ENCODE measurements at regions not wholly inside any gene's neighbourhood (a gene's known extent, or its start where the extent isn't known, plus 50 kb on each side); places are given as distances from the start of the nearest gene placed in this dataset.

DNA sequence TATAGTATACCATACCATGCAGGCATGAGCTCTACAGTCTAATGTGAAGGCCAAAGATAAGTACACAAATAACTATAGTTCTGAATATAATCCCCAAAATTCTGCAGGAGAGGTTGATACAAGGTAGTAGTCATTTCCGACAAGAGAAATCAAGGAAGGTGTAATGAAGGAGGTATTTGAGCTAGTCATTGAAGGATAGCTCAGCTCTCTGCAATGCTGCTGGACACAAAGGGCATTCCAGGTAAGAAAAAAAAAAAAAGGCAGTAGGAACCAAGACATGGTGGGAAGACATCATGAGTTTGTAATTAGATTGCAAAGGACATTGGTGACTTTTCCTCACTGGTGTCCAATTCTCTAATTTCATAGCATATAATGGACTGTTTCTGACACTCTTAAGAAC lies 285.3 kb downstream of the AHR start:
- no peak for TF ChIP-seq POLR2A (IDR thresholded peaks at IDR 0.05)
- TF ChIP-seq, protein P1, sequence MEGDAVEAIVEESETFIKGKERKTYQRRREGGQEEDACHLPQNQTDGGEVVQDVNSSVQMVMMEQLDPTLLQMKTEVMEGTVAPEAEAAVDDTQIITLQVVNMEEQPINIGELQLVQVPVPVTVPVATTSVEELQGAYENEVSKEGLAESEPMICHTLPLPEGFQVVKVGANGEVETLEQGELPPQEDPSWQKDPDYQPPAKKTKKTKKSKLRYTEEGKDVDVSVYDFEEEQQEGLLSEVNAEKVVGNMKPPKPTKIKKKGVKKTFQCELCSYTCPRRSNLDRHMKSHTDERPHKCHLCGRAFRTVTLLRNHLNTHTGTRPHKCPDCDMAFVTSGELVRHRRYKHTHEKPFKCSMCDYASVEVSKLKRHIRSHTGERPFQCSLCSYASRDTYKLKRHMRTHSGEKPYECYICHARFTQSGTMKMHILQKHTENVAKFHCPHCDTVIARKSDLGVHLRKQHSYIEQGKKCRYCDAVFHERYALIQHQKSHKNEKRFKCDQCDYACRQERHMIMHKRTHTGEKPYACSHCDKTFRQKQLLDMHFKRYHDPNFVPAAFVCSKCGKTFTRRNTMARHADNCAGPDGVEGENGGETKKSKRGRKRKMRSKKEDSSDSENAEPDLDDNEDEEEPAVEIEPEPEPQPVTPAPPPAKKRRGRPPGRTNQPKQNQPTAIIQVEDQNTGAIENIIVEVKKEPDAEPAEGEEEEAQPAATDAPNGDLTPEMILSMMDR (IDR thresholded peaks at IDR 0.05) = no peak
- 97 to 100% methylated on average over 1 of the region's 1 CpG for WGBS, 2 donors
- intact Hi-C loops (cut with DNase I; ENCODE audit: low total_unique reads) = no loop called here
- no peak for DNase-seq (ENCODE audit: low spot score in 2 of 2)
- H3K4me3 ChIP-seq (ENCODE audit: low read depth, poor library complexity, severe bottlenecking) = no peak overlapping the region

DNA sequence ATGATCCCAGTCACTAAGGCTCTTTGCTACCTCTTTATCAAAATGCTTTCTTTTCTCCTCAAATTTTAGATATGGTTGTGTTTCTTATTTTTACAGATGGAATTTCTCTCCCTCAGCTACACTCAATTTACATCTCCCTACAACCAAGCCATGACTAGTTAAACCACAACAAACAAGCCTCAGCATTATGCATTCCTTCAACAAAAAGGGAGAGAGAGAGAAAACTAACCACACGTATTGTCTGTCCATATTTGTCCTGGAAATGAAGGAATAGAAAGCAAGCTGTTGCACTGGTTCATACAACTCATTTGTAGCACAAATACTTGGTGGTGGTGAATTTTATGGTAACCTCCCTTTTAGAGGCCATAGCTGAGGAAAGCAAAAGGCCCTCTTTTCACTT lies 286.4 kb downstream of the AHR start:
- DNase-seq (ENCODE audit: low spot score in 2 of 2) = no peak
- TF ChIP-seq POLR2A (IDR thresholded peaks at IDR 0.05) = no peak
- TF ChIP-seq, protein P1 (IDR thresholded peaks at IDR 0.05) = no peak
- no peak overlapping the region for H3K4me3 ChIP-seq (ENCODE audit: low read depth, poor library complexity, severe bottlenecking)
- WGBS, 2 donors = 32 to 50% methylated on average over 1 of the region's 1 CpG
- intact Hi-C loops (cut with DNase I; ENCODE audit: low total_unique reads) = no loop called here

DNA sequence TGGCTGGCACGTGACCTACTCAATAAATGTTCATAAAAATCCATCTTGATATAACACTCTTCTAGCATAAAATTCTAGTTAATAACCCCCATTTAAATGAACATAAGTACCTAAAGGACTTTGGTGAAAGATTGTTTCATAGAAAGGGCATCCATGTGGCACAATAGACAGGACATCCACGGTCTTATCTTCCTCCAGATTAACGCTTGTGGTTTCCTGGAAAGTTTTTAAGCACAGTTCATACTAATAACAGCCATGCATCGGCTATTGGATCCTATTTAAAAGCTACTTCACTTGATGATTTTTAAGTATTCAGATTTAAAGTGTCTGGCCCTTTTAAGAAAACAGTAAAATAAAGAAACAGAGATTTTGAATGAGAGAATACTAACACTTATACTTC lies 288.3 kb downstream of the AHR start:
- DNase-seq (ENCODE audit: low spot score in 2 of 2) = no peak
- H3K4me3 ChIP-seq (ENCODE audit: low read depth, poor library complexity, severe bottlenecking) = no peak overlapping the region
- TF ChIP-seq, protein P1 (IDR thresholded peaks at IDR 0.05) = no peak
- no peak for TF ChIP-seq POLR2A (IDR thresholded peaks at IDR 0.05)
- intact Hi-C loops (cut with DNase I; ENCODE audit: low total_unique reads) = no loop called here
- 64 to 77% methylated on average over 4 of the region's 4 CpGs for WGBS, 2 donors

DNA sequence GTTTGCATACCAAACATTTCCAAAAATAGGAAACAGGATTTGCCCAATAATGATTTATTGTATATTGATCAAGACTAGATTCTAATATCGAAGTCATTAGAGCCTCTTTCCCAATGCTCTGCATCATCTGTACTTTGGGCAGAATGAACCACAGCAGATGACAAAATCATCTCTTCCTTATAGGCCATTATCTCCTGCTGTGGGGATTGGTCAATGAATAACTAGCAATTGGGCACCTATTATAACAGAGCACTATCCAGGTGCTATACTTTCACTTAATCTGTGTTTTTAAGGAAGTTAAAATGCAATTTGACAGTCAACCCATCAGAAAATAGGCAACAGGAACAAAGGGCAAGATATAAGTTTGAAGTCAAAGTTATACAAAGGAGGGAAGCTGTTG lies 290.3 kb downstream of the AHR start:
- no peak for DNase-seq (ENCODE audit: low spot score in 2 of 2)
- TF ChIP-seq POLR2A (IDR thresholded peaks at IDR 0.05) = no peak
- TF ChIP-seq, protein P1 (IDR thresholded peaks at IDR 0.05) = no peak
- WGBS, 2 donors = 88 to 98% methylated on average over 1 of the region's 1 CpG
- H3K4me3 ChIP-seq (ENCODE audit: low read depth, poor library complexity, severe bottlenecking) = no peak overlapping the region
- intact Hi-C loops (cut with DNase I; ENCODE audit: low total_unique reads) = no loop called here

DNA sequence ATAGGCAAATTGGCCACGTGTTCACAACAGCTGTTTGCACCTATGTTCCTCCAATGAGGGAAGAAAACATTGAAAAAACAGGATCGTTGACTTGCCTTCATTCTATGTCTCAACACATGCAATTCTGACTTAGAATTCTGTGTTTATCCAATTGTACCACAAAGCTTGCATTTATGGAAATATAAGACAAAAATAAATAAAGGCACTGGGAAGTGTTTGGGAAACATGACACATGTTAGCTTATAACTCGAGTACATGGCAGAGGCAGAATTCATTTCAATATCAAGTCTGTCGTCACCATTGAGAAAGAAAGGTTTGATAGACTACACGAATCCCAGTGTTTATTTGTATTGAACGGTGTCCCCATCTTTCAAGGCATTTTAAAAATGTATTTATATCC lies 291.2 kb downstream of the AHR start:
- intact Hi-C loops (cut with DNase I; ENCODE audit: low total_unique reads) = no loop called here
- WGBS, 2 donors = 79 to 86% methylated on average over 6 of the region's 6 CpGs
- no peak for DNase-seq (ENCODE audit: low spot score in 2 of 2)
- TF ChIP-seq, protein P1 (IDR thresholded peaks at IDR 0.05) = no peak
- no peak for TF ChIP-seq POLR2A (IDR thresholded peaks at IDR 0.05)
- no peak overlapping the region for H3K4me3 ChIP-seq (ENCODE audit: low read depth, poor library complexity, severe bottlenecking)

DNA sequence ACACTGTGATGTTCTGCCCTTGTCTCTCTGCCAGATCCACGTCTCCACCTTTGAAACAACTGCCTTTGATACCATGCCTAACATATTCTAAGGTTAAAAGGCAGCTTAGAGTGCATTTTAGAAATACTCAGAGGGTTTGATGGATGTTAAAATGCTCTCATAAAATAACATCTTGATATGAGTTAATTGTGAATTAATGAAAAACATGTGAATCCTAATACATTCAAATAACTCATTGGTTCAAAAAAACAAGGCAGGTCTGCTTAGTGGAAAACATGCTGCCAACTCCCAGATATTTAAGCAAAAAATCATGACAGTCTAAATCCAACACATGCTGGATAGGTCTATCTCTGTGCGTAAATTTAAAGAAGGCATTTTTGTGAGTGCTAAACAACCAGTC lies 291.8 kb downstream of the AHR start:
- TF ChIP-seq, protein P1 (IDR thresholded peaks at IDR 0.05) = no peak
- no peak for TF ChIP-seq POLR2A (IDR thresholded peaks at IDR 0.05)
- WGBS, 2 donors = 40 to 49% methylated on average over 2 of the region's 2 CpGs
- intact Hi-C loops (cut with DNase I; ENCODE audit: low total_unique reads) = no loop called here
- no peak overlapping the region for H3K4me3 ChIP-seq (ENCODE audit: low read depth, poor library complexity, severe bottlenecking)
- DNase-seq (ENCODE audit: low spot score in 2 of 2) = no peak
